NB4 (cell line): ENCODE measurements at regions not wholly inside any gene's neighbourhood (a gene's known extent, or its start where the extent isn't known, plus 50 kb on each side); places are given as distances from the start of the nearest gene placed in this dataset.

Experiments
- DNase-seq: peaks from one replicate; pipeline ENCODE4 v3.0.0; 2010; ENCODE audit warnings: low read depth
- H3K4me3 ChIP-seq: one replicate; pipeline ENCODE4 v1.5.1; 2011; ENCODE audit warnings: mild to moderate bottlenecking, low read depth, low read length, moderate library complexity
- CTCF ChIP-seq: IDR thresholded peaks from one replicate; pipeline ENCODE4 v1.5.1; 2012; ENCODE audit warnings: low read depth, low read length
- MAX ChIP-seq: IDR thresholded peaks from 2 replicates; pipeline ENCODE4 v1.6.1; 2011; ENCODE audit warnings: low read depth, low read length
- MYC ChIP-seq: IDR thresholded peaks from 2 replicates; pipeline ENCODE4 v1.6.1; 2011; ENCODE audit warnings: low read depth, low read length
- POLR2A ChIP-seq: IDR thresholded peaks from 2 replicates; pipeline ENCODE4 v1.6.1; 2011; ENCODE audit warnings: mild to moderate bottlenecking; ENCODE audit not compliant: insufficient read length; ENCODE audit errors: extremely low read depth

- no peak overlapping the region for H3K4me3 ChIP-seq
- no peak for TF ChIP-seq MYC
- no peak for TF ChIP-seq POLR2A
- TF ChIP-seq CTCF, result no peak
- TF ChIP-seq MAX, result no peak
- no peak for DNase-seq
Measured at GRCh38 chr4:189832528-189832927, 108.1 kb upstream of the FRG1 start.

DNA sequence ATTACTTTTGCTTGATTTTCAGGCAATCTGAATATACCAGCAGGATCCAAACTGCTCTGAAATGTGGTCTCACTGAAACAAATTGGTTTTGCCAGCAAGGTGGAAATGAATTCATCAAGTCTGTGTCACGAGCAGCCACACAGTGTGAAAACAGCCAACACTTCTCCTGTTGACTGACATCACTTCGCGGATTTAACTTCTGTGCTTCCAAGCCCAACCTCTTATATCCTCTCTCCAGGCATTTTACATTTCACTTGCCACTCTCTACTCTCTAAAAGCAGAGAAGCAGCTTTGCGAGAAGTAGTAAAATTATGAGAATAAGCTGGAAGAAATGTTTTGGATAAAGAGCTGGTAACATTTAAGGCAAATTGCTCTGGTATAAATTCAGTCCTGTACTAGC is 106.1 kb upstream of the FRG1 start:
- no peak for DNase-seq
- TF ChIP-seq CTCF, result no peak
- no peak for TF ChIP-seq POLR2A
- no peak for TF ChIP-seq MAX
- TF ChIP-seq MYC, result no peak
- no peak overlapping the region for H3K4me3 ChIP-seq

DNA sequence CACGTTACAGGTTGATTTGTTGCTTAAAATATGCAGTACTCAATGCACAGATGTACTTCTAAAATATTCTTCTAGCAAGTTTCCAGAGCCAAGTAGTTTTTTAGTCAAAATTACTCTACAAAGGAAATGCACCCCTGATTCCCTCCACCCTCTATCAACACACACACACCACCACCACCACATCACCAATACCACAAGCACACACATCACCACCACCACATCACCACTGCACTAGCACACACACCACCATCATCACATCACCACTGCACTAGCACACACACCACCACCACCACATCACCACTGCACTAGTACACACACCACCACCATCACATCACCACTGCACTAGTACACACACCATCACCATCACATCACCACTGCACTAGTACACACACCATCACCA is 105.2 kb upstream of the FRG1 start:
- TF ChIP-seq CTCF, result no peak
- TF ChIP-seq MAX, result no peak
- TF ChIP-seq POLR2A, result no peak
- no peak for TF ChIP-seq MYC
- DNase-seq, result no peak
- no peak overlapping the region for H3K4me3 ChIP-seq

- no peak for TF ChIP-seq POLR2A
- TF ChIP-seq MYC, result no peak
- TF ChIP-seq CTCF, result no peak
- TF ChIP-seq MAX, result no peak
- no peak overlapping the region for H3K4me3 ChIP-seq
- DNase-seq, result no peak
Measured at GRCh38 chr4:189837471-189837870, 103.2 kb upstream of the FRG1 start.

GRCh38 chr4:189838821-189839497 is 101.7 kb upstream of the FRG1 start:
- no peak for DNase-seq
- no peak for TF ChIP-seq POLR2A
- no peak for TF ChIP-seq CTCF
- TF ChIP-seq MYC, result no peak
- no peak for TF ChIP-seq MAX

More at GRCh38 chr4:189838821-189839497, 101.7 kb upstream of the FRG1 start:
- no peak overlapping the region for H3K4me3 ChIP-seq
